GM23338 (cell line): ENCODE measurements at regions not wholly inside any gene's neighbourhood (a gene's known extent, or its start where the extent isn't known, plus 50 kb on each side); places are given as distances from the start of the nearest gene placed in this dataset.
A peak's percentile ranks its signal among the peaks of the same experiment; 100 is the strongest.

Source experiments
- ATAC-seq: fragments of 200-7000 bp; cut with Tn5 transposase; 3 replicates; pipeline ENCODE4 v1.9.1; 2020
- DNase-seq: peaks from one replicate; pipeline ENCODE4 v3.0.0-alpha.2; 2015; ENCODE audit warnings: low spot score
- H2AFZ ChIP-seq: fragments of 200-600 bp; sonication (generic); 2 replicates; pipeline ENCODE4 v1.8.0; 2016; ENCODE audit warnings: antibody characterized with exemption, mild to moderate bottlenecking, moderate library complexity
- H3F3A ChIP-seq: fragments of 200-600 bp; sonication (generic); replicated peaks from 2 replicates; pipeline ENCODE4 v1.8.0; 2017; ENCODE audit warnings: antibody characterized with exemption, mixed run types, low read depth
- H3K27ac ChIP-seq: fragments of 200-600 bp; sonication (generic); 2 replicates; pipeline ENCODE4 v1.6.1; 2016; ENCODE audit warnings: low read depth
- H3K27me3 ChIP-seq: fragments of 200-600 bp; sonication (generic); 2 replicates; pipeline ENCODE4 v1.8.0; 2016; ENCODE audit warnings: mild to moderate bottlenecking, mixed run types, moderate library complexity; ENCODE audit not compliant: insufficient read depth
- H3K36me3 ChIP-seq: fragments of 200-600 bp; sonication (generic); 2 replicates; pipeline ENCODE4 v1.8.0; 2016; ENCODE audit warnings: mild to moderate bottlenecking; ENCODE audit not compliant: insufficient read depth
- H3K4me1 ChIP-seq: fragments of 200-600 bp; sonication (generic); 2 replicates; pipeline ENCODE4 v1.8.0; 2016; ENCODE audit warnings: mild to moderate bottlenecking, moderate library complexity; ENCODE audit not compliant: insufficient read depth
- H3K4me2 ChIP-seq: fragments of 200-600 bp; sonication (generic); 2 replicates; pipeline ENCODE4 v1.7.1; 2017; ENCODE audit warnings: mixed run types
- H3K4me3 ChIP-seq: fragments of 200-600 bp; sonication (generic); 2 replicates; pipeline ENCODE4 v1.6.1; 2016; ENCODE audit warnings: mixed run types
- H3K79me2 ChIP-seq: fragments of 200-600 bp; sonication (generic); replicated peaks from 2 replicates; pipeline ENCODE4 v1.8.0; 2017; ENCODE audit warnings: mild to moderate bottlenecking; ENCODE audit not compliant: insufficient read depth
- H3K9me2 ChIP-seq: fragments of 200-600 bp; sonication (generic); 2 replicates; pipeline ENCODE4 v1.8.0; 2017; ENCODE audit not compliant: insufficient read depth
- H4K20me1 ChIP-seq: fragments of 200-600 bp; sonication (generic); replicated peaks from 2 replicates; pipeline ENCODE4 v1.8.0; 2017; ENCODE audit warnings: mild to moderate bottlenecking; ENCODE audit not compliant: insufficient read depth
- H3K27ac Mint-ChIP-seq: 2 replicates; pipeline ENCODE4 v1.8.0; 2020; ENCODE audit warnings: inconsistent platforms, mild to moderate bottlenecking, moderate library complexity, mixed read lengths
- H3K27me3 Mint-ChIP-seq: 3 replicates; pipeline ENCODE4 v1.8.0; 2022; ENCODE audit warnings: low read depth, mild to moderate bottlenecking, moderate library complexity, mixed read lengths, inconsistent platforms; ENCODE audit not compliant: insufficient read depth, poor library complexity
- H3K36me3 Mint-ChIP-seq: 3 replicates; pipeline ENCODE4 v1.8.0; 2021; ENCODE audit warnings: low read depth, mild to moderate bottlenecking, inconsistent platforms, moderate library complexity, mixed read lengths
- H3K4me1 Mint-ChIP-seq: 3 replicates; pipeline ENCODE4 v1.8.0; 2020; ENCODE audit warnings: mild to moderate bottlenecking, inconsistent platforms, mixed read lengths
- H3K4me3 Mint-ChIP-seq: 3 replicates; pipeline ENCODE4 v1.8.0; 2021; ENCODE audit warnings: moderate library complexity, mild to moderate bottlenecking, inconsistent platforms, mixed read lengths
- H3K9me3 Mint-ChIP-seq: 3 replicates; pipeline ENCODE4 v1.8.0; 2020; ENCODE audit warnings: moderate library complexity, mild to moderate bottlenecking, inconsistent platforms, mixed read lengths
- CREB1 ChIP-seq: fragments of 250-450 bp; sonication (Bioruptor Pico); IDR thresholded peaks from 2 replicates; pipeline ENCODE4 v1.5.0; 2020; ENCODE audit warnings: low read depth, mild to moderate bottlenecking, moderate library complexity
- EZH2 ChIP-seq: fragments of 200-600 bp; sonication (generic); IDR thresholded peaks from one replicate; pipeline ENCODE4 v1.8.0; 2017; ENCODE audit warnings: antibody characterized with exemption, mild to moderate bottlenecking, low read depth; ENCODE audit not compliant: unreplicated experiment
- JUNB ChIP-seq: IDR thresholded peaks from one replicate; pipeline ENCODE4 v1.6.1; 2016; ENCODE audit warnings: antibody characterized with exemption; ENCODE audit not compliant: unreplicated experiment
- NANOG ChIP-seq: IDR thresholded peaks from 2 replicates; pipeline ENCODE4 v1.6.1; 2016; ENCODE audit warnings: antibody characterized with exemption, borderline replicate concordance
- ZNF114 ChIP-seq: fragments of 250-450 bp; sonication (Bioruptor Pico); IDR thresholded peaks from 2 replicates; pipeline ENCODE4 v1.5.0; 2020; ENCODE audit warnings: mild to moderate bottlenecking, moderate library complexity
- TF ChIP-seq, protein P1 (sequence below): IDR thresholded peaks from one replicate; pipeline ENCODE4 v1.6.1; 2018; ENCODE audit warnings: antibody characterized with exemption; ENCODE audit not compliant: unreplicated experiment

DNA sequence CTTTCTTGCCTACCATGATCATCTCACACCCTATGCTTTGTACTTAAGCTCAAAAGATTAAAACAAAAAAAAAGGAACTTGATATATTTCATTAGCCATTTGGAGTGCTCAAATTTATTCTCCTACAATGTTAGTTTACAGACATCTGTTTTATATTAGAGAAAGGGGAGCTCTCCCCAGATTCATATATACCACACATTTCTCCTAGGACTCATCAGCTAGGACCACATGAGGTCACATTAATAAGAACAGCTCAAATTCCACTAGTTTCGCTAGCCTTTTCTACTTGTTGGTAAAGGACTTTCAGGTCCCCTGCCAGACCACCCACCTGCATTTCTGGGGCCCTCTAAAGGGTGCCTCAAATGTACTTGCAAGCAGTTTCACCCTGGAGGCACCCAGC is 151.2 kb upstream of the MMADHC start:
- no peaks in the 10 kb centered on the region for H3K4me1 ChIP-seq
- ATAC-seq (no peak), DNase-seq (no peak)
- no peaks in the 10 kb centered on the region for H3F3A ChIP-seq
- Mint-ChIP-seq H3K4me1 (peaks cover 13% of the 10 kb centered on the region), H3K36me3 (peaks cover 8% of the 10 kb centered on the region; the same call in 2 of the 3 replicates), H3K4me3 (no peak overlapping the region), H3K9me3 (peaks cover 7% of the 10 kb centered on the region), H3K27ac (no peak overlapping the region), H3K27me3 (no peaks in the 10 kb centered on the region)
- H3K79me2 ChIP-seq, result no peaks in the 10 kb centered on the region
- no peaks in the 10 kb centered on the region for H3K27me3 ChIP-seq
- peaks cover 8% of the 10 kb centered on the region; the same call in 1 of the 2 replicates for H3K9me2 ChIP-seq
- H2AFZ ChIP-seq, result peak overlapping the region; percentile 74
- no peak overlapping the region for H3K4me3 ChIP-seq
- no peak overlapping the region for H3K4me2 ChIP-seq
- TF ChIP-seq EZH2, result no peak
- TF ChIP-seq ZNF114 (CRISPR knock-in tag), result no peak
- no peak for TF ChIP-seq NANOG
- no peak overlapping the region for H3K27ac ChIP-seq
- no peaks in the 10 kb centered on the region for H4K20me1 ChIP-seq
- 0 out of 2 replicates have a peak, but pooled peaks cover 7% of the 10 kb centered on the region for H3K36me3 ChIP-seq

- Mint-ChIP-seq H3K9me3 (peaks cover 7% of the 10 kb centered on the region), H3K4me1 (peaks cover 9% of the 10 kb centered on the region; the same call in 2 of the 3 replicates), H3K27ac (no peak overlapping the region), H3K36me3 (peaks cover 8% of the 10 kb centered on the region; the same call in 2 of the 3 replicates), H3K4me3 (no peak overlapping the region), H3K27me3 (no peaks in the 10 kb centered on the region)
- Histone ChIP-seq H3K27me3 (no peaks in the 10 kb centered on the region), H3F3A (no peaks in the 10 kb centered on the region), H3K79me2 (no peaks in the 10 kb centered on the region), H4K20me1 (no peaks in the 10 kb centered on the region), H3K4me1 (no peaks in the 10 kb centered on the region), H3K9me2 (peaks cover 3% of the 10 kb centered on the region; the same call in 1 of the 2 replicates), H2AFZ (no peak overlapping the region), H3K36me3 (0 out of 2 replicates have a peak, but pooled peaks cover 7% of the 10 kb centered on the region), H3K4me3 (no peak overlapping the region), H3K27ac (no peak overlapping the region), H3K4me2 (no peak overlapping the region)
- TF ChIP-seq, protein P1, sequence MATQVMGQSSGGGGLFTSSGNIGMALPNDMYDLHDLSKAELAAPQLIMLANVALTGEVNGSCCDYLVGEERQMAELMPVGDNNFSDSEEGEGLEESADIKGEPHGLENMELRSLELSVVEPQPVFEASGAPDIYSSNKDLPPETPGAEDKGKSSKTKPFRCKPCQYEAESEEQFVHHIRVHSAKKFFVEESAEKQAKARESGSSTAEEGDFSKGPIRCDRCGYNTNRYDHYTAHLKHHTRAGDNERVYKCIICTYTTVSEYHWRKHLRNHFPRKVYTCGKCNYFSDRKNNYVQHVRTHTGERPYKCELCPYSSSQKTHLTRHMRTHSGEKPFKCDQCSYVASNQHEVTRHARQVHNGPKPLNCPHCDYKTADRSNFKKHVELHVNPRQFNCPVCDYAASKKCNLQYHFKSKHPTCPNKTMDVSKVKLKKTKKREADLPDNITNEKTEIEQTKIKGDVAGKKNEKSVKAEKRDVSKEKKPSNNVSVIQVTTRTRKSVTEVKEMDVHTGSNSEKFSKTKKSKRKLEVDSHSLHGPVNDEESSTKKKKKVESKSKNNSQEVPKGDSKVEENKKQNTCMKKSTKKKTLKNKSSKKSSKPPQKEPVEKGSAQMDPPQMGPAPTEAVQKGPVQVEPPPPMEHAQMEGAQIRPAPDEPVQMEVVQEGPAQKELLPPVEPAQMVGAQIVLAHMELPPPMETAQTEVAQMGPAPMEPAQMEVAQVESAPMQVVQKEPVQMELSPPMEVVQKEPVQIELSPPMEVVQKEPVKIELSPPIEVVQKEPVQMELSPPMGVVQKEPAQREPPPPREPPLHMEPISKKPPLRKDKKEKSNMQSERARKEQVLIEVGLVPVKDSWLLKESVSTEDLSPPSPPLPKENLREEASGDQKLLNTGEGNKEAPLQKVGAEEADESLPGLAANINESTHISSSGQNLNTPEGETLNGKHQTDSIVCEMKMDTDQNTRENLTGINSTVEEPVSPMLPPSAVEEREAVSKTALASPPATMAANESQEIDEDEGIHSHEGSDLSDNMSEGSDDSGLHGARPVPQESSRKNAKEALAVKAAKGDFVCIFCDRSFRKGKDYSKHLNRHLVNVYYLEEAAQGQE, result no peak
- TF ChIP-seq ZNF114 (CRISPR knock-in tag) (no peak), JUNB (no peak), NANOG (no peak), CREB1 (CRISPR knock-in tag) (no peak)
- DNase-seq (no peak), ATAC-seq (no peak)
These were observed 150.3 kb upstream of the MMADHC start for GRCh38 chr2:149737896-149738295.
